A549 (cell line): ENCODE measurements at regions not wholly inside any gene's neighbourhood (a gene's known extent, or its start where the extent isn't known, plus 50 kb on each side); places are given as distances from the start of the nearest gene placed in this dataset.

Experiments
- ATAC-seq, 2 experiments: fragments of 200-7000 bp in 1 of 2; fragments of >200 bp in 1 of 2; cut with Nextera tagmentation in 1 of 2; cut with Tn5 transposase in 1 of 2; 3 replicates each; pipeline versions ENCODE4 v1.8.0 to v1.9.1; 2018 to 2020; ENCODE audit warnings: mild to moderate bottlenecking in 1 of 2, moderate library complexity in 1 of 2
- CTCF ChIA-PET: fragments of 300-600 bp; sonication (Branson Sonifier 250); formaldehyde crosslinking; extraction: SDS; loops from one replicate; lab custom pipeline; 2021; ENCODE audit warnings: antibody characterized with exemption, inconsistent platforms; lab: Yijun Ruan, JAX
- POLR2A ChIA-PET: fragments of 350-600 bp; formaldehyde crosslinking; extraction: SDS; loops from one replicate; lab custom pipeline; 2021; ENCODE audit warnings: antibody characterized with exemption, inconsistent platforms; lab: Yijun Ruan, JAX
- DNase-seq, 2 experiments: peaks; one replicate each; pipeline versions ENCODE4 v3.0.0 to v3.0.0-alpha.2; 2011 to 2016; ENCODE audit warnings: low read depth in 1 of 2, low spot score in 1 of 2
- FAIRE-seq: peaks from 2 replicates; lab custom pipeline; 2011; peaks lifted over from hg19 to GRCh38; lab: Jason Lieb, UNC
- H3K27ac ChIP-seq, 2 experiments: fragments of >200 bp; sonication (Bioruptor Twin); formaldehyde crosslinking; 3 replicates each; pipeline ENCODE4 v1.5.1; 2016 to 2017
- H3K4me1 ChIP-seq: fragments of >200 bp; sonication (Bioruptor Twin); formaldehyde crosslinking; 3 replicates; pipeline ENCODE4 v1.6.1; 2016
- H3K4me2 ChIP-seq: fragments of >200 bp; sonication (Bioruptor Twin); formaldehyde crosslinking; 3 replicates; pipeline ENCODE4 v1.6.1; 2016
- H3K4me3 ChIP-seq: fragments of >200 bp; sonication (Bioruptor Twin); formaldehyde crosslinking; 3 replicates; pipeline ENCODE4 v1.5.1; 2016
- H3K9me3 ChIP-seq: fragments of >200 bp; sonication (Bioruptor Twin); formaldehyde crosslinking; 3 replicates; pipeline ENCODE4 v1.6.1; 2016
- BHLHE40 ChIP-seq: IDR thresholded peaks from 2 replicates; pipeline ENCODE4 v1.6.1; 2012; ENCODE audit warnings: low read depth, low read length, inconsistent platforms
- CBX2 ChIP-seq: fragments of 200-600 bp; sonication (generic); IDR thresholded peaks from 2 replicates; pipeline ENCODE4 v1.6.1; 2016; ENCODE audit warnings: low read depth, mild to moderate bottlenecking, borderline replicate concordance
- CBX8 ChIP-seq: fragments of 200-600 bp; sonication (generic); IDR thresholded peaks from 2 replicates; pipeline ENCODE4 v1.6.1; 2016
- CEBPB ChIP-seq, 2 experiments: fragments of >200 bp in 1 of 2; sonication (Bioruptor Twin) in 1 of 2; formaldehyde crosslinking in 1 of 2; IDR thresholded peaks; 2 replicates each; pipeline ENCODE4 v1.6.1; 2012 to 2016
- CHD2 ChIP-seq: fragments of 150-350 bp; IDR thresholded peaks from 2 replicates; pipeline ENCODE4 v1.6.1; 2014; ENCODE audit warnings: low read length; ENCODE audit not compliant: partially characterized antibody
- CTCF ChIP-seq: fragments of >200 bp; sonication (Bioruptor Twin); formaldehyde crosslinking; IDR thresholded peaks from 3 replicates; pipeline ENCODE4 v1.5.1; 2016
- ESRRA ChIP-seq: fragments of 150-350 bp; IDR thresholded peaks from 2 replicates; pipeline ENCODE4 v1.6.1; 2014; ENCODE audit warnings: mild to moderate bottlenecking, low read length, borderline replicate concordance
- FOSB ChIP-seq: fragments of 250-450 bp; sonication (Bioruptor Pico); IDR thresholded peaks from 2 replicates; pipeline ENCODE4 v1.5.0; 2020; ENCODE audit warnings: mild to moderate bottlenecking, moderate library complexity
- FOSL2 ChIP-seq, 2 experiments: fragments of 450-650 bp in 1 of 2; fragments of >200 bp in 1 of 2; sonication (Bioruptor Twin) in 1 of 2; formaldehyde crosslinking; IDR thresholded peaks; 2 replicates each; pipeline versions ENCODE4 v1.5.0 to v1.6.1; 2016 to 2020; ENCODE audit warnings: mild to moderate bottlenecking in 1 of 2, moderate library complexity in 1 of 2
- FOXS1 ChIP-seq: fragments of 250-450 bp; sonication (Bioruptor Pico); IDR thresholded peaks from 2 replicates; pipeline ENCODE4 v1.5.0; 2020; ENCODE audit warnings: mild to moderate bottlenecking, moderate library complexity
- GATA3 ChIP-seq: IDR thresholded peaks from 2 replicates; pipeline ENCODE4 v1.6.1; 2012; ENCODE audit warnings: borderline replicate concordance
- HDAC2 ChIP-seq: fragments of 200-600 bp; sonication (generic); IDR thresholded peaks from 2 replicates; pipeline ENCODE4 v1.6.1; 2016
- HEYL ChIP-seq: fragments of 250-450 bp; sonication (Bioruptor Pico); IDR thresholded peaks from 2 replicates; pipeline ENCODE4 v1.8.0; 2021; ENCODE audit warnings: mild to moderate bottlenecking, moderate library complexity
- JUN ChIP-seq, 2 experiments: fragments of >200 bp; sonication (Bioruptor Twin); formaldehyde crosslinking; IDR thresholded peaks; 2 replicates in 1 of 2; 3 replicates in 1 of 2; pipeline ENCODE4 v1.6.1; 2016 to 2017
- KDM5A ChIP-seq: fragments of 200-600 bp; sonication (generic); IDR thresholded peaks from 2 replicates; pipeline ENCODE4 v1.6.1; 2016; ENCODE audit warnings: antibody characterized with exemption, mild to moderate bottlenecking
- MAFK ChIP-seq: fragments of 450-650 bp; IDR thresholded peaks from 2 replicates; pipeline ENCODE4 v1.6.1; 2014; ENCODE audit not compliant: partially characterized antibody
- MAZ ChIP-seq: fragments of 150-350 bp; IDR thresholded peaks from 2 replicates; pipeline ENCODE4 v1.6.1; 2014; ENCODE audit warnings: antibody characterized with exemption, low read depth, low read length, borderline replicate concordance
- MYC ChIP-seq: IDR thresholded peaks from 2 replicates; pipeline ENCODE4 v1.6.1; 2012; ENCODE audit warnings: mild to moderate bottlenecking, inconsistent platforms, low read length, improper control_type of control experiment, borderline replicate concordance
- NFE2L2 ChIP-seq: fragments of 150-350 bp; conservative IDR thresholded peaks from 2 replicates; pipeline ENCODE4 v1.6.1; 2014; ENCODE audit warnings: low read length
- NPAS2 ChIP-seq: fragments of 250-450 bp; sonication (Bioruptor Pico); IDR thresholded peaks from 2 replicates; pipeline ENCODE4 v1.8.0; 2022; ENCODE audit warnings: mild to moderate bottlenecking, moderate library complexity, borderline replicate concordance
- NR3C1 ChIP-seq: fragments of >200 bp; sonication (Bioruptor Twin); formaldehyde crosslinking; IDR thresholded peaks from 3 replicates; pipeline ENCODE4 v1.6.1; 2017
- POLR2AphosphoS2 ChIP-seq: conservative IDR thresholded peaks from 2 replicates; pipeline ENCODE4 v1.6.1; 2012; ENCODE audit warnings: low read length, improper control_type of control experiment, inconsistent platforms
- RARB ChIP-seq: fragments of 250-450 bp; sonication (Bioruptor Pico); IDR thresholded peaks from 2 replicates; pipeline ENCODE4 v1.8.0; 2021; ENCODE audit warnings: mild to moderate bottlenecking, moderate library complexity
- RCOR1 ChIP-seq: fragments of 150-350 bp; IDR thresholded peaks from 2 replicates; pipeline ENCODE4 v1.6.1; 2014; ENCODE audit warnings: antibody characterized with exemption, low read length, low read depth
- RFX5 ChIP-seq: fragments of 450-650 bp; IDR thresholded peaks from 2 replicates; pipeline ENCODE4 v1.7.1; 2014; ENCODE audit warnings: antibody characterized with exemption, mild to moderate bottlenecking, moderate library complexity
- RNF2 ChIP-seq: fragments of 200-600 bp; sonication (generic); IDR thresholded peaks from 2 replicates; pipeline ENCODE4 v1.6.1; 2016; ENCODE audit warnings: low read depth, mild to moderate bottlenecking, antibody characterized with exemption, moderate library complexity, borderline replicate concordance
- SMC3 ChIP-seq: fragments of >200 bp; sonication (Bioruptor Twin); formaldehyde crosslinking; IDR thresholded peaks from 3 replicates; pipeline ENCODE4 v1.6.1; 2018; ENCODE audit warnings: inconsistent platforms
- TFCP2L1 ChIP-seq: fragments of 250-450 bp; sonication (Bioruptor Pico); IDR thresholded peaks from 2 replicates; pipeline ENCODE4 v1.5.0; 2021; ENCODE audit warnings: mild to moderate bottlenecking
- ZNF302 ChIP-seq: fragments of 250-450 bp; sonication (Bioruptor Pico); IDR thresholded peaks from 2 replicates; pipeline ENCODE4 v1.9.0; 2021; ENCODE audit warnings: inconsistent platforms, mild to moderate bottlenecking, moderate library complexity
- WGBS: methylation state at CpG from one replicate; pipeline ENCODE4 v1.1.6; 2017; ENCODE audit errors: missing lambda C conversion rate; 5-methylcytosine and 5-hydroxymethylcytosine counted together
- TF ChIP-seq, protein P1 (sequence below): fragments of >200 bp; sonication (Bioruptor Twin); formaldehyde crosslinking; IDR thresholded peaks from 3 replicates; pipeline ENCODE4 v1.6.1; 2016
- TF ChIP-seq, protein P2 (sequence below): fragments of 250-450 bp; sonication (Bioruptor Pico); IDR thresholded peaks from 2 replicates; pipeline ENCODE4 v1.5.0; 2020; ENCODE audit warnings: low read depth, mild to moderate bottlenecking, moderate library complexity

DNA sequence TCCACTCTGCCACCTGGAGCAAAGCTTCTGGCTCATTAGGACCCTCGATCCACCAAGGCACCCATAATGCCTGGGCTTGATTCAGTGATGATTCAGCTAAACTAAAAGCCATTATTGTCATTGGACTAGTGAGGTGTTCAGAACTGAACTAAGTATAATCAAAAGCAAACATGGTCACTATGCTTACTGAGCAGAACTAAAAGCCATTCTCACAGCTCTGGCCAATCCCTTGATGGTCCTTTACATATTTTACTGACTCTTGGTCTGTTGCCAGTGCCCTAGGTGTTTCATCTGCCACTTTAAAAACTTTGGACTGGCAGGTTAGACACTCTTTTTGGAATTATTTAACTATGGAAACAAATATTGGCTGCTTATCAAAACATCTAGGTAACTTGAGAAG is 703.5 kb downstream of the FAT4 start:
- Histone ChIP-seq H3K9me3 (no peaks in the 10 kb centered on the region), H3K4me1 (no peaks in the 10 kb centered on the region), H3K27ac (no peak overlapping the region), H3K4me2 (no peak overlapping the region), H3K4me3 (no peak overlapping the region)
- ChIA-PET POLR2A (no interaction called here), CTCF (no interaction called here)
- ATAC-seq, result no peak
- FAIRE-seq, result no peak
- WGBS, result 0% methylated on average over 1 of the region's 1 CpG
- TF ChIP-seq JUN (IDR thresholded peaks at IDR 0.05) (no peak), HEYL (CRISPR knock-in tag) (no peak), MAFK (no peak), RARB (CRISPR knock-in tag) (no peak), ZNF302 (CRISPR knock-in tag) (no peak), TFCP2L1 (CRISPR knock-in tag) (no peak), RFX5 (no peak), NPAS2 (CRISPR knock-in tag) (no peak), MYC (no peak), BHLHE40 (no peak), CBX2 (no peak), ESRRA (no peak), KDM5A (no peak), CTCF (no peak), CEBPB (IDR thresholded peaks at IDR 0.05) (no peak)
- TF ChIP-seq, protein P1, sequence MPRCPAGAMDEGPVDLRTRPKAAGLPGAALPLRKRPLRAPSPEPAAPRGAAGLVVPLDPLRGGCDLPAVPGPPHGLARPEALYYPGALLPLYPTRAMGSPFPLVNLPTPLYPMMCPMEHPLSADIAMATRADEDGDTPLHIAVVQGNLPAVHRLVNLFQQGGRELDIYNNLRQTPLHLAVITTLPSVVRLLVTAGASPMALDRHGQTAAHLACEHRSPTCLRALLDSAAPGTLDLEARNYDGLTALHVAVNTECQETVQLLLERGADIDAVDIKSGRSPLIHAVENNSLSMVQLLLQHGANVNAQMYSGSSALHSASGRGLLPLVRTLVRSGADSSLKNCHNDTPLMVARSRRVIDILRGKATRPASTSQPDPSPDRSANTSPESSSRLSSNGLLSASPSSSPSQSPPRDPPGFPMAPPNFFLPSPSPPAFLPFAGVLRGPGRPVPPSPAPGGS, result no peak
- DNase-seq, result no peak

DNA sequence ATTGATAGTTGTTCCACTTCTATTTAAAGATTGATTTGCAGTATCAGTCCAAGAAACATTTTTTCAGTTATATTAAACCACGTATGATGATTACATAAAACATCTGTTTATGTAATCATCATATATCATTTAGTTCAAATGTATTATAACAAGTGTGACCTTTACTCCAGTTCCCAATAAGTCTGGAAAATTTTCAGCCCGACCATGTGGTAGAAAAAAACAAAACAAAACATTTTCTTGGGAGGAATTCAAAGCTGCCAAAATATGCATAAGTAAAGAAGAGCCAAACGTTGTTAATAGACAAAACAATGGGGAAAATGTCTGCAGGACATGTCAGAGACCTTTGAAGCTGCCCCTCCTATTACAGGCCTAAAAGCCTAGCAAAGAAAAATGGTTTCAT is 709.1 kb downstream of the FAT4 start:
- no peak overlapping the region for H3K27ac ChIP-seq
- no peak overlapping the region for H3K4me2 ChIP-seq
- WGBS, result 24% methylated on average over 3 of the region's 3 CpGs
- H3K4me3 ChIP-seq, result no peak overlapping the region
- DNase-seq (no peak), ATAC-seq (no peak), FAIRE-seq (no peak)
- ChIA-PET CTCF (no interaction called here), POLR2A (no interaction called here)
- no peaks in the 10 kb centered on the region for H3K4me1 ChIP-seq
- TF ChIP-seq FOSB, result no peak
- no peak for TF ChIP-seq RNF2
- no peak for TF ChIP-seq KDM5A
- no peak for TF ChIP-seq TFCP2L1 (CRISPR knock-in tag)
- no peak for TF ChIP-seq POLR2AphosphoS2
- no peak for TF ChIP-seq JUN (IDR thresholded peaks at IDR 0.05)
- no peak for TF ChIP-seq CBX2
- TF ChIP-seq GATA3, result no peak
- no peak for TF ChIP-seq NFE2L2
- no peak for TF ChIP-seq RCOR1
- TF ChIP-seq FOXS1, result no peak
- no peaks in the 10 kb centered on the region for H3K9me3 ChIP-seq

- Histone ChIP-seq H3K4me3 (no peak overlapping the region), H3K4me1 (no peaks in the 10 kb centered on the region), H3K4me2 (no peak overlapping the region), H3K9me3 (no peaks in the 10 kb centered on the region), H3K27ac (no peak overlapping the region)
- DNase-seq (no peak), FAIRE-seq (no peak), ATAC-seq (no peak)
- POLR2A ChIA-PET, result no interaction called here
- CTCF ChIA-PET, result no interaction called here
- 37% methylated on average over 2 of the region's 2 CpGs for WGBS
- TF ChIP-seq HEYL (CRISPR knock-in tag) (no peak), SMC3 (no peak), MAZ (no peak), CHD2 (no peak), HDAC2 (no peak), FOSL2 (IDR thresholded peaks at IDR 0.05) (no peak), FOSL2 (CRISPR knock-in tag; IDR thresholded peaks at IDR 0.05) (no peak), CTCF (no peak), CBX2 (no peak), NR3C1 (no peak), TFCP2L1 (CRISPR knock-in tag) (no peak), CBX8 (no peak)
- TF ChIP-seq, protein P2, sequence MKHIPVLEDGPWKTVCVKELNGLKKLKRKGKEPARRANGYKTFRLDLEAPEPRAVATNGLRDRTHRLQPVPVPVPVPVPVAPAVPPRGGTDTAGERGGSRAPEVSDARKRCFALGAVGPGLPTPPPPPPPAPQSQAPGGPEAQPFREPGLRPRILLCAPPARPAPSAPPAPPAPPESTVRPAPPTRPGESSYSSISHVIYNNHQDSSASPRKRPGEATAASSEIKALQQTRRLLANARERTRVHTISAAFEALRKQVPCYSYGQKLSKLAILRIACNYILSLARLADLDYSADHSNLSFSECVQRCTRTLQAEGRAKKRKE (CRISPR knock-in tag), result no peak
Measured at GRCh38 chr4:126027601-126028000, 712.8 kb downstream of the FAT4 start.
